Panc1 (cell line): ENCODE measurements at regions not wholly inside any gene's neighbourhood (a gene's known extent, or its start where the extent isn't known, plus 50 kb on each side); places are given as distances from the start of the nearest gene placed in this dataset.

ENCODE experiments used
- ATAC-seq: fragments of 200-7000 bp; cut with Tn5 transposase; 2 replicates; pipeline ENCODE4 v1.9.1; 2020; ENCODE audit warnings: mild to moderate bottlenecking, moderate library complexity
- BruUV-seq: library from RNA; stranded (reverse); fragments of 400-500 nt; replicated peaks from 2 replicates; lab custom pipeline; 2021; lab: Mats Ljungman, UMichigan
- CTCF ChIA-PET: fragments of 300-600 bp; sonication (Branson Sonifier 250); formaldehyde crosslinking; loops from one replicate; lab custom pipeline; 2022; ENCODE audit warnings: antibody characterized with exemption; lab: Charles Lee
- POLR2A ChIA-PET: fragments of 300-600 bp; sonication (Branson Sonifier 250); formaldehyde crosslinking; loops from one replicate; lab custom pipeline; 2022; ENCODE audit warnings: antibody characterized with exemption; lab: Charles Lee
- DNase-seq: peaks from one replicate; pipeline ENCODE4 v3.0.0-alpha.2; 2010; ENCODE audit warnings: low read depth, low spot score
- H3K27ac ChIP-seq: 2 replicates; pipeline ENCODE4 v1.5.1; 2011; ENCODE audit warnings: mild to moderate bottlenecking, low read length, inconsistent platforms
- H3K27me3 ChIP-seq: fragments of 200-500 bp; sonication (Bioruptor generic); 2 replicates; pipeline ENCODE4 v1.6.0; 2014; ENCODE audit warnings: low read length, inconsistent platforms; ENCODE audit not compliant: control insufficient read depth, insufficient read depth
- H3K36me3 ChIP-seq: fragments of 200-500 bp; sonication (Bioruptor generic); 2 replicates; pipeline ENCODE4 v1.5.1; 2014; ENCODE audit warnings: inconsistent platforms, mild to moderate bottlenecking, low read length, moderate library complexity; ENCODE audit not compliant: control insufficient read depth, insufficient read depth
- H3K4me1 ChIP-seq: 2 replicates; pipeline ENCODE4 v1.5.1; 2011; ENCODE audit warnings: inconsistent platforms, mild to moderate bottlenecking, low read length, moderate library complexity; ENCODE audit not compliant: control insufficient read depth, insufficient read depth
- H3K4me3 ChIP-seq, 2 experiments: 2 replicates each; pipeline ENCODE4 v1.5.1; 2011 to 2012; ENCODE audit warnings: low read depth in 2 of 2, low read length in 2 of 2, mild to moderate bottlenecking in 2 of 2, inconsistent platforms in 1 of 2, moderate library complexity in 1 of 2
- H3K9me3 ChIP-seq: fragments of 200-500 bp; sonication (Bioruptor generic); 2 replicates; pipeline ENCODE4 v1.5.1; 2014; ENCODE audit warnings: low read depth, mild to moderate bottlenecking, inconsistent platforms, low read length, moderate library complexity; ENCODE audit not compliant: control insufficient read depth, insufficient read depth
- POLR2AphosphoS5 ChIP-seq: IDR thresholded peaks from 2 replicates; pipeline ENCODE4 v1.6.1; 2012; ENCODE audit warnings: mild to moderate bottlenecking, low read depth, low read length, moderate library complexity
- SIN3A ChIP-seq: IDR thresholded peaks from 2 replicates; pipeline ENCODE4 v1.6.1; 2012; ENCODE audit warnings: low read depth, mild to moderate bottlenecking, low read length, moderate library complexity, borderline replicate concordance; ENCODE audit not compliant: insufficient read depth
- TCF7L2 ChIP-seq: IDR thresholded peaks from 2 replicates; pipeline ENCODE4 v1.6.1; 2011; ENCODE audit warnings: mild to moderate bottlenecking, low read depth, low read length, inconsistent platforms
- in situ Hi-C: cut with HindIII; loops from 2 replicates; pipeline ENCODE4 v1.10.0; 2016; ENCODE audit warnings: low sequenced_read_pairs, low pct_unique_long_range_greater_than_20kb
- intact Hi-C: fragments of 100-400 bp; cut with micrococcal nuclease; formaldehyde crosslinking; loops from one replicate; pipeline ENCODE4 v1.10.0; 2022; ENCODE audit not compliant: unreplicated experiment
- TF ChIP-seq, protein P1 (sequence below), 2 experiments: IDR thresholded peaks; 2 replicates each; pipeline ENCODE4 v1.6.1; 2011 to 2012; ENCODE audit warnings: low read depth in 2 of 2, control low read depth in 1 of 2, low read length in 1 of 2, mild to moderate bottlenecking in 1 of 2, moderate library complexity in 1 of 2; ENCODE audit not compliant: insufficient read depth in 1 of 2
- TF ChIP-seq, protein P2 (sequence below): fragments of 450-650 bp; IDR thresholded peaks from 2 replicates; pipeline ENCODE4 v1.5.1; 2017; ENCODE audit warnings: mild to moderate bottlenecking

- in situ Hi-C loops (no loop called here), intact Hi-C loops (no loop called here)
- no peak overlapping the region for H3K4me3 ChIP-seq
- CTCF ChIA-PET = no interaction called here
- H3K36me3 ChIP-seq = no peaks in the 10 kb centered on the region
- no peaks in the 10 kb centered on the region for H3K9me3 ChIP-seq
- POLR2A ChIA-PET = no interaction called here
- no peaks in the 10 kb centered on the region for H3K27me3 ChIP-seq
- TF ChIP-seq, protein P1, sequence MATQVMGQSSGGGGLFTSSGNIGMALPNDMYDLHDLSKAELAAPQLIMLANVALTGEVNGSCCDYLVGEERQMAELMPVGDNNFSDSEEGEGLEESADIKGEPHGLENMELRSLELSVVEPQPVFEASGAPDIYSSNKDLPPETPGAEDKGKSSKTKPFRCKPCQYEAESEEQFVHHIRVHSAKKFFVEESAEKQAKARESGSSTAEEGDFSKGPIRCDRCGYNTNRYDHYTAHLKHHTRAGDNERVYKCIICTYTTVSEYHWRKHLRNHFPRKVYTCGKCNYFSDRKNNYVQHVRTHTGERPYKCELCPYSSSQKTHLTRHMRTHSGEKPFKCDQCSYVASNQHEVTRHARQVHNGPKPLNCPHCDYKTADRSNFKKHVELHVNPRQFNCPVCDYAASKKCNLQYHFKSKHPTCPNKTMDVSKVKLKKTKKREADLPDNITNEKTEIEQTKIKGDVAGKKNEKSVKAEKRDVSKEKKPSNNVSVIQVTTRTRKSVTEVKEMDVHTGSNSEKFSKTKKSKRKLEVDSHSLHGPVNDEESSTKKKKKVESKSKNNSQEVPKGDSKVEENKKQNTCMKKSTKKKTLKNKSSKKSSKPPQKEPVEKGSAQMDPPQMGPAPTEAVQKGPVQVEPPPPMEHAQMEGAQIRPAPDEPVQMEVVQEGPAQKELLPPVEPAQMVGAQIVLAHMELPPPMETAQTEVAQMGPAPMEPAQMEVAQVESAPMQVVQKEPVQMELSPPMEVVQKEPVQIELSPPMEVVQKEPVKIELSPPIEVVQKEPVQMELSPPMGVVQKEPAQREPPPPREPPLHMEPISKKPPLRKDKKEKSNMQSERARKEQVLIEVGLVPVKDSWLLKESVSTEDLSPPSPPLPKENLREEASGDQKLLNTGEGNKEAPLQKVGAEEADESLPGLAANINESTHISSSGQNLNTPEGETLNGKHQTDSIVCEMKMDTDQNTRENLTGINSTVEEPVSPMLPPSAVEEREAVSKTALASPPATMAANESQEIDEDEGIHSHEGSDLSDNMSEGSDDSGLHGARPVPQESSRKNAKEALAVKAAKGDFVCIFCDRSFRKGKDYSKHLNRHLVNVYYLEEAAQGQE (IDR thresholded peaks at IDR 0.05; ENCODE audit: insufficient read depth in 1 of 2, low read depth in 2 of 2, low read length in 1 of 2) = no peak
- no peak for TF ChIP-seq POLR2AphosphoS5
- TF ChIP-seq, protein P2, sequence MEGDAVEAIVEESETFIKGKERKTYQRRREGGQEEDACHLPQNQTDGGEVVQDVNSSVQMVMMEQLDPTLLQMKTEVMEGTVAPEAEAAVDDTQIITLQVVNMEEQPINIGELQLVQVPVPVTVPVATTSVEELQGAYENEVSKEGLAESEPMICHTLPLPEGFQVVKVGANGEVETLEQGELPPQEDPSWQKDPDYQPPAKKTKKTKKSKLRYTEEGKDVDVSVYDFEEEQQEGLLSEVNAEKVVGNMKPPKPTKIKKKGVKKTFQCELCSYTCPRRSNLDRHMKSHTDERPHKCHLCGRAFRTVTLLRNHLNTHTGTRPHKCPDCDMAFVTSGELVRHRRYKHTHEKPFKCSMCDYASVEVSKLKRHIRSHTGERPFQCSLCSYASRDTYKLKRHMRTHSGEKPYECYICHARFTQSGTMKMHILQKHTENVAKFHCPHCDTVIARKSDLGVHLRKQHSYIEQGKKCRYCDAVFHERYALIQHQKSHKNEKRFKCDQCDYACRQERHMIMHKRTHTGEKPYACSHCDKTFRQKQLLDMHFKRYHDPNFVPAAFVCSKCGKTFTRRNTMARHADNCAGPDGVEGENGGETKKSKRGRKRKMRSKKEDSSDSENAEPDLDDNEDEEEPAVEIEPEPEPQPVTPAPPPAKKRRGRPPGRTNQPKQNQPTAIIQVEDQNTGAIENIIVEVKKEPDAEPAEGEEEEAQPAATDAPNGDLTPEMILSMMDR = no peak
- TF ChIP-seq TCF7L2 = no peak
- TF ChIP-seq SIN3A = no peak
- H3K4me1 ChIP-seq = no peaks in the 10 kb centered on the region
- H3K27ac ChIP-seq = no peak overlapping the region
- ATAC-seq = 0 out of 2 replicates have a peak, but pooled peaks have one; percentile 26
- no peak for DNase-seq
- no TSS peak for BruUV-seq
These were observed 55.9 kb upstream of the C3orf80 start for GRCh38 chr3:160169139-160169976.

GRCh38 chr3:160170409-160171370, 54.5 kb upstream of the C3orf80 start:
- TF ChIP-seq POLR2AphosphoS5 = no peak
- TF ChIP-seq, protein P1 (IDR thresholded peaks at IDR 0.05; ENCODE audit: insufficient read depth in 1 of 2, low read depth in 2 of 2, low read length in 1 of 2) = 0 out of 4 replicates have a peak, but pooled peaks of 1 of the 2 experiments have one; percentile 31
- TF ChIP-seq, protein P2 = no peak
- in situ Hi-C loops (no loop called here), intact Hi-C loops (no loop called here)
- no peaks in the 10 kb centered on the region for H3K36me3 ChIP-seq
- no peaks in the 10 kb centered on the region for H3K4me1 ChIP-seq
- no peaks in the 10 kb centered on the region for H3K27me3 ChIP-seq
- DNase-seq = no peak
- no TSS peak for BruUV-seq
- H3K9me3 ChIP-seq = no peaks in the 10 kb centered on the region
- POLR2A ChIA-PET = no interaction called here
- no peak for ATAC-seq
- CTCF ChIA-PET = no interaction called here
- no peak overlapping the region for H3K27ac ChIP-seq
- no peak overlapping the region for H3K4me3 ChIP-seq
